Stimulated activated CD8-positive, alpha-beta memory T cell treated with anti-CD3 and anti-CD28 coated beads, Interleukin-15, amount 100 ng/mL, for 4 hours (primary cell): ENCODE measurements at regions not wholly inside any gene's neighbourhood (a gene's known extent, or its start where the extent isn't known, plus 50 kb on each side); places are given as distances from the start of the nearest gene placed in this dataset.
"Not testable (repeated sequence)": the region's sequence is repeated elsewhere in the genome, so short reads cannot be mapped to it uniquely, and the experiment has no call there.

Source experiments
- DNase-seq, 2 donors: peaks; one replicate each; pipeline ENCODE4 v3.0.0-alpha.2; 2020; ENCODE audit warnings: low read depth in 2 of 2

- DNase-seq = no peak
Measured at GRCh38 chr13:84870190-84870589, 929.0 kb downstream of the SLITRK6 start.

GRCh38 chr13:84867246-84867645 is 932.0 kb downstream of the SLITRK6 start:
- DNase-seq = no peak

GRCh38 chr13:84865783-84866221 is 933.4 kb downstream of the SLITRK6 start:
- no peak for DNase-seq

GRCh38 chr13:84864341-84864740 is 934.9 kb downstream of the SLITRK6 start:
- DNase-seq = no peak

- no peak for DNase-seq
Measured at GRCh38 chr13:84847107-84847506, 952.1 kb downstream of the SLITRK6 start.

GRCh38 chr13:84845907-84846619 is 953.2 kb downstream of the SLITRK6 start:
- DNase-seq = no peak

- no peak for DNase-seq
Measured at GRCh38 chr13:84844473-84844872, 954.7 kb downstream of the SLITRK6 start.

- no peak for DNase-seq
Measured at GRCh38 chr13:84843368-84843767, 955.9 kb downstream of the SLITRK6 start.

GRCh38 chr13:84834201-84834600 is 951.9 kb upstream of the SLITRK1 start:
- no peak for DNase-seq

- no peak for DNase-seq
Measured at GRCh38 chr13:84831666-84832657, 949.7 kb upstream of the SLITRK1 start.

GRCh38 chr13:84823528-84823927 is 941.3 kb upstream of the SLITRK1 start:
- DNase-seq = no peak

GRCh38 chr13:84821261-84821660 is 939.0 kb upstream of the SLITRK1 start:
- no peak for DNase-seq

- DNase-seq = no peak
Measured at GRCh38 chr13:84816567-84817105, 934.4 kb upstream of the SLITRK1 start.

GRCh38 chr13:84812789-84813188 is 930.5 kb upstream of the SLITRK1 start:
- no peak for DNase-seq

- DNase-seq = no peak
Measured at GRCh38 chr13:84812078-84812477, 929.8 kb upstream of the SLITRK1 start.

- DNase-seq = no peak
Measured at GRCh38 chr13:84810781-84811180, 928.5 kb upstream of the SLITRK1 start.

GRCh38 chr13:84802073-84802472 is 919.8 kb upstream of the SLITRK1 start:
- DNase-seq = no peak

GRCh38 chr13:84784443-84785153 is 902.3 kb upstream of the SLITRK1 start:
- no peak for DNase-seq

- DNase-seq = no peak
Measured at GRCh38 chr13:84777316-84777715, 895.0 kb upstream of the SLITRK1 start.

GRCh38 chr13:84776593-84776992 is 894.3 kb upstream of the SLITRK1 start:
- DNase-seq = no peak

GRCh38 chr13:84775920-84776319 is 893.6 kb upstream of the SLITRK1 start:
- DNase-seq = not testable (repeated sequence)

- no peak for DNase-seq
Measured at GRCh38 chr13:84774111-84774510, 891.8 kb upstream of the SLITRK1 start.
